IMR-90 (cell line): ENCODE measurements at regions not wholly inside any gene's neighbourhood (a gene's known extent, or its start where the extent isn't known, plus 50 kb on each side); places are given as distances from the start of the nearest gene placed in this dataset.

ENCODE experiments used
- BHLHE40 ChIP-seq: fragments of 150-350 bp; IDR thresholded peaks from 2 replicates; pipeline ENCODE4 v1.6.1; 2016; ENCODE audit warnings: mild to moderate bottlenecking, low read depth, low read length
- MAFK ChIP-seq: IDR thresholded peaks from 2 replicates; pipeline ENCODE4 v1.6.1; 2012; ENCODE audit warnings: low read depth, low read length, improper control_type of control experiment
- MXI1 ChIP-seq: IDR thresholded peaks from 2 replicates; pipeline ENCODE4 v1.6.1; 2012; ENCODE audit warnings: low read depth, mild to moderate bottlenecking, low read length, moderate library complexity, borderline replicate concordance
- POLR2A ChIP-seq: IDR thresholded peaks from 2 replicates; pipeline ENCODE4 v1.6.1; 2012; ENCODE audit warnings: mild to moderate bottlenecking, low read depth, low read length
- RAD21 ChIP-seq: IDR thresholded peaks from 2 replicates; pipeline ENCODE4 v1.6.1; 2012; ENCODE audit warnings: low read length, improper control_type of control experiment
- SMC3 ChIP-seq: fragments of 150-350 bp; IDR thresholded peaks from 2 replicates; pipeline ENCODE4 v1.6.1; 2016; ENCODE audit warnings: low read depth, mild to moderate bottlenecking, antibody characterized with exemption, low read length, moderate library complexity
- TF ChIP-seq, protein P1 (sequence below): conservative IDR thresholded peaks from 2 replicates; pipeline ENCODE4 v1.5.1; 2012; ENCODE audit warnings: mild to moderate bottlenecking, low read depth, low read length, improper control_type of control experiment

DNA sequence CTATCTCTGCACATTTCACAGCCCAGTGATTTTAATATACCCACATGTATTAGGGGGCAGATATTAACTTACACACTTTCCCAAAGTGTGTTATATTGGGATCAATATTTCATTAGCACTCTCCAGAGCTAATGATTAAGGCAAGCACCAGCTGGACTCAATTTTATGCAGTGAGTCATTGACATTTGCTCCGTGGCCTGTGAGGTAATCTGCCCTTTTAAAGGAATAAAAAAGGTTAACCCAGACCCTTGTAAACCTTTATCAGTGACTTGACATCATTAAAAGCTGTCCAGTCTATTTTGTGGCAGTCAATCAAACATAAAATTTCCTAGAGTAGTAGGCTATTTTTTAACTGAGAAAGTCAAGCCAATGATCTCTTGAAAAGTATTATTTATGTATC, 1870.4 kb upstream of the CELF4 start:
- TF ChIP-seq, protein P1, sequence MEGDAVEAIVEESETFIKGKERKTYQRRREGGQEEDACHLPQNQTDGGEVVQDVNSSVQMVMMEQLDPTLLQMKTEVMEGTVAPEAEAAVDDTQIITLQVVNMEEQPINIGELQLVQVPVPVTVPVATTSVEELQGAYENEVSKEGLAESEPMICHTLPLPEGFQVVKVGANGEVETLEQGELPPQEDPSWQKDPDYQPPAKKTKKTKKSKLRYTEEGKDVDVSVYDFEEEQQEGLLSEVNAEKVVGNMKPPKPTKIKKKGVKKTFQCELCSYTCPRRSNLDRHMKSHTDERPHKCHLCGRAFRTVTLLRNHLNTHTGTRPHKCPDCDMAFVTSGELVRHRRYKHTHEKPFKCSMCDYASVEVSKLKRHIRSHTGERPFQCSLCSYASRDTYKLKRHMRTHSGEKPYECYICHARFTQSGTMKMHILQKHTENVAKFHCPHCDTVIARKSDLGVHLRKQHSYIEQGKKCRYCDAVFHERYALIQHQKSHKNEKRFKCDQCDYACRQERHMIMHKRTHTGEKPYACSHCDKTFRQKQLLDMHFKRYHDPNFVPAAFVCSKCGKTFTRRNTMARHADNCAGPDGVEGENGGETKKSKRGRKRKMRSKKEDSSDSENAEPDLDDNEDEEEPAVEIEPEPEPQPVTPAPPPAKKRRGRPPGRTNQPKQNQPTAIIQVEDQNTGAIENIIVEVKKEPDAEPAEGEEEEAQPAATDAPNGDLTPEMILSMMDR: no peak
- no peak for TF ChIP-seq MAFK
- no peak for TF ChIP-seq POLR2A
- no peak for TF ChIP-seq RAD21
- no peak for TF ChIP-seq SMC3
- no peak for TF ChIP-seq MXI1
- no peak for TF ChIP-seq BHLHE40
